Kidney epithelial cell (primary cell): ENCODE measurements at regions not wholly inside any gene's neighbourhood (a gene's known extent, or its start where the extent isn't known, plus 50 kb on each side); places are given as distances from the start of the nearest gene placed in this dataset.

Experiments
- DNase-seq: peaks from one replicate; pipeline ENCODE4 v3.0.0-alpha.2; 2010; ENCODE audit warnings: low read depth
- H3K27me3 ChIP-seq: 2 replicates; pipeline ENCODE4 v1.6.0; 2011; ENCODE audit warnings: low read length; ENCODE audit not compliant: control insufficient read depth, insufficient read depth
- H3K36me3 ChIP-seq: 2 replicates; pipeline ENCODE4 v1.5.1; 2011; ENCODE audit warnings: low read length; ENCODE audit not compliant: control insufficient read depth, insufficient read depth
- H3K4me3 ChIP-seq: 2 replicates; pipeline ENCODE4 v1.5.1; 2011; ENCODE audit warnings: low read depth, mild to moderate bottlenecking, control low read depth, low read length
- TF ChIP-seq, protein P1 (sequence below): IDR thresholded peaks from 2 replicates; pipeline ENCODE4 v1.5.1; 2011; ENCODE audit warnings: mild to moderate bottlenecking, moderate library complexity, low read length, control low read depth, inconsistent platforms; ENCODE audit not compliant: insufficient read depth, poor library complexity, severe bottlenecking

GRCh38 chr3:82132210-82133069, 371.0 kb upstream of the GBE1 start:
- TF ChIP-seq, protein P1, sequence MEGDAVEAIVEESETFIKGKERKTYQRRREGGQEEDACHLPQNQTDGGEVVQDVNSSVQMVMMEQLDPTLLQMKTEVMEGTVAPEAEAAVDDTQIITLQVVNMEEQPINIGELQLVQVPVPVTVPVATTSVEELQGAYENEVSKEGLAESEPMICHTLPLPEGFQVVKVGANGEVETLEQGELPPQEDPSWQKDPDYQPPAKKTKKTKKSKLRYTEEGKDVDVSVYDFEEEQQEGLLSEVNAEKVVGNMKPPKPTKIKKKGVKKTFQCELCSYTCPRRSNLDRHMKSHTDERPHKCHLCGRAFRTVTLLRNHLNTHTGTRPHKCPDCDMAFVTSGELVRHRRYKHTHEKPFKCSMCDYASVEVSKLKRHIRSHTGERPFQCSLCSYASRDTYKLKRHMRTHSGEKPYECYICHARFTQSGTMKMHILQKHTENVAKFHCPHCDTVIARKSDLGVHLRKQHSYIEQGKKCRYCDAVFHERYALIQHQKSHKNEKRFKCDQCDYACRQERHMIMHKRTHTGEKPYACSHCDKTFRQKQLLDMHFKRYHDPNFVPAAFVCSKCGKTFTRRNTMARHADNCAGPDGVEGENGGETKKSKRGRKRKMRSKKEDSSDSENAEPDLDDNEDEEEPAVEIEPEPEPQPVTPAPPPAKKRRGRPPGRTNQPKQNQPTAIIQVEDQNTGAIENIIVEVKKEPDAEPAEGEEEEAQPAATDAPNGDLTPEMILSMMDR: no peak
- Histone ChIP-seq H3K27me3 (no peaks in the 10 kb centered on the region), H3K4me3 (no peak overlapping the region), H3K36me3 (no peaks in the 10 kb centered on the region)
- peak; percentile 26 for DNase-seq

DNA sequence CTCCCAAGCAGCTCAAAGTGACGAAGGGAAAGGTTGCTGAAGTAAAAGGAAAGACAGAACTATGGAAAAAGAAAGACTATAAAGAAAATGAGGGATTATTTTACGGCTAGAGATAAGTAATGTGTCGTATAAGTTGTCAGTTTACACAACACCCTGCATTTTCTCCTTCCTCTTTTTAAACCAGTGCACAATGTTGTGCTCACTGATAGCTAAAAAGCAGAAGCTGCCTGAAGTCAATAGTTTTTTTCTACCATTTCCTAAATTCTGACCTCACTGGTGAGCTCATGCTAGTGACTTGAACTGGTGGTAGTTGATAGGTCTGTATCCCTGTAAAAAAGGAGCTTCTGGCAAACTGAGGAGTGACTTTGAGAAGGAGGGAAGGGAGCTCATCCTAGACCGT, 368.6 kb upstream of the GBE1 start:
- DNase-seq: no peak
- Histone ChIP-seq H3K4me3 (no peak overlapping the region), H3K36me3 (no peaks in the 10 kb centered on the region), H3K27me3 (no peaks in the 10 kb centered on the region)
- TF ChIP-seq, protein P1: no peak

DNA sequence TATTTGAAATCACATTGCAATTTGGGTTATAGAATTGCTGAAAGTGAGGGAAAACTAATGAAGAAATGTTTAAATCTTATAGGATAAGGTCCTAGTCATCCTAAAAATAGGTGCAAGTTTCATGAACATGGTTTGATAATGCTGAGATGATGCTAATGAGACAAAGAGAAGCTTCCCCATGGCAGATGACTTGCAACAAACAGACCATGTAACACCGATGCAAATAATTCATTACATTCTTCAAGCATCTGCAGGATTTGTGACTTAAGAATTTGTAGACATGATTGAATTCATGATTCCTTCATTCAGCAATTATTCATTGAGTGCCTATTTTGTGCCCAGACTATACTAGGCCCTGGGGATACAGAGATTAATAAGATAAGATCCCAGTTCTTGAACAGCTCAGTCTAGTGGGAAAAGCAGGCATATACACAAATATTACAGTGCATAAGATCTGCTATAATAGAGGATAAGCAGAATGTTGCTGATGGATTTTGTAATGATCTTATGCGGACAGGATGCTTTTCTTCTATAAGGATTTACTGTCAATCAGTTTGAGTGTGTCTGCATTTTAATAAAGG, 367.9 kb upstream of the GBE1 start:
- DNase-seq: no peak
- TF ChIP-seq, protein P1: no peak
- Histone ChIP-seq H3K36me3 (no peaks in the 10 kb centered on the region), H3K4me3 (no peak overlapping the region), H3K27me3 (no peaks in the 10 kb centered on the region)

DNA sequence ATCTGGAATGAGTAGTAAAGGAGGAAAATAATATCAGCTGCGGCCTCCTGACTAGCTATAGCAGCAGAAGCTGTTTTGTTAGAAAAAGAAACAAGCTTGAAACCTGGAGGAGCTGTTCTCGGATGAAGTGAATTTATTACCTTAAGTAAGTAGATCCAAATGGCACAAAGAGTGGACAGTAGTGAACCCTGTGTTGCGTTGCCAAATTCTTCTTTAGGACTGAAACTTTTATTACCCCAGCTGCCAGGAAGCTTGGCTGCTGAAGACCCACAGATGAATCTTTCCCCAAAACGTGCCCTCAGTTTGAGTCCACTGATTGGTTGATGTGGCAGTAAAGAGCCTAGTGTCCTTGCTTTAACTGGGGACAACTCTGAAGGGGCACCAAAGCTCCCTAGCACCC, 366.8 kb upstream of the GBE1 start:
- no peak overlapping the region for H3K4me3 ChIP-seq
- TF ChIP-seq, protein P1: no peak
- no peaks in the 10 kb centered on the region for H3K36me3 ChIP-seq
- DNase-seq: no peak
- H3K27me3 ChIP-seq: no peaks in the 10 kb centered on the region

GRCh38 chr3:82122554-82123345, 361.3 kb upstream of the GBE1 start:
- no peak for DNase-seq
- TF ChIP-seq, protein P1: no peak
- H3K4me3 ChIP-seq: no peak overlapping the region
- no peaks in the 10 kb centered on the region for H3K27me3 ChIP-seq
- H3K36me3 ChIP-seq: no peaks in the 10 kb centered on the region
